Kidney epithelial cell (primary cell): ENCODE measurements at regions not wholly inside any gene's neighbourhood (a gene's known extent, or its start where the extent isn't known, plus 50 kb on each side); places are given as distances from the start of the nearest gene placed in this dataset.

Experiments
- DNase-seq: peaks from one replicate; pipeline ENCODE4 v3.0.0-alpha.2; 2010; ENCODE audit warnings: low read depth
- H3K27me3 ChIP-seq: 2 replicates; pipeline ENCODE4 v1.6.0; 2011; ENCODE audit warnings: low read length; ENCODE audit not compliant: control insufficient read depth, insufficient read depth
- H3K36me3 ChIP-seq: 2 replicates; pipeline ENCODE4 v1.5.1; 2011; ENCODE audit warnings: low read length; ENCODE audit not compliant: control insufficient read depth, insufficient read depth
- H3K4me3 ChIP-seq: 2 replicates; pipeline ENCODE4 v1.5.1; 2011; ENCODE audit warnings: low read depth, mild to moderate bottlenecking, control low read depth, low read length
- TF ChIP-seq, protein P1 (sequence below): IDR thresholded peaks from 2 replicates; pipeline ENCODE4 v1.5.1; 2011; ENCODE audit warnings: mild to moderate bottlenecking, moderate library complexity, low read length, control low read depth, inconsistent platforms; ENCODE audit not compliant: insufficient read depth, poor library complexity, severe bottlenecking

- Histone ChIP-seq H3K27me3 (no peaks in the 10 kb centered on the region), H3K4me3 (no peak overlapping the region), H3K36me3 (no peaks in the 10 kb centered on the region)
- no peak for DNase-seq
- TF ChIP-seq, protein P1, sequence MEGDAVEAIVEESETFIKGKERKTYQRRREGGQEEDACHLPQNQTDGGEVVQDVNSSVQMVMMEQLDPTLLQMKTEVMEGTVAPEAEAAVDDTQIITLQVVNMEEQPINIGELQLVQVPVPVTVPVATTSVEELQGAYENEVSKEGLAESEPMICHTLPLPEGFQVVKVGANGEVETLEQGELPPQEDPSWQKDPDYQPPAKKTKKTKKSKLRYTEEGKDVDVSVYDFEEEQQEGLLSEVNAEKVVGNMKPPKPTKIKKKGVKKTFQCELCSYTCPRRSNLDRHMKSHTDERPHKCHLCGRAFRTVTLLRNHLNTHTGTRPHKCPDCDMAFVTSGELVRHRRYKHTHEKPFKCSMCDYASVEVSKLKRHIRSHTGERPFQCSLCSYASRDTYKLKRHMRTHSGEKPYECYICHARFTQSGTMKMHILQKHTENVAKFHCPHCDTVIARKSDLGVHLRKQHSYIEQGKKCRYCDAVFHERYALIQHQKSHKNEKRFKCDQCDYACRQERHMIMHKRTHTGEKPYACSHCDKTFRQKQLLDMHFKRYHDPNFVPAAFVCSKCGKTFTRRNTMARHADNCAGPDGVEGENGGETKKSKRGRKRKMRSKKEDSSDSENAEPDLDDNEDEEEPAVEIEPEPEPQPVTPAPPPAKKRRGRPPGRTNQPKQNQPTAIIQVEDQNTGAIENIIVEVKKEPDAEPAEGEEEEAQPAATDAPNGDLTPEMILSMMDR, result no peak
Observed at GRCh38 chr2:236334122-236334876, 70.1 kb upstream of the ASB18 start.

- no peak for DNase-seq
- H3K27me3 ChIP-seq, result no peaks in the 10 kb centered on the region
- no peak overlapping the region for H3K4me3 ChIP-seq
- TF ChIP-seq, protein P1, result no peak
- H3K36me3 ChIP-seq, result no peaks in the 10 kb centered on the region
Observed at GRCh38 chr2:236335696-236336574, 71.7 kb upstream of the ASB18 start.

DNA sequence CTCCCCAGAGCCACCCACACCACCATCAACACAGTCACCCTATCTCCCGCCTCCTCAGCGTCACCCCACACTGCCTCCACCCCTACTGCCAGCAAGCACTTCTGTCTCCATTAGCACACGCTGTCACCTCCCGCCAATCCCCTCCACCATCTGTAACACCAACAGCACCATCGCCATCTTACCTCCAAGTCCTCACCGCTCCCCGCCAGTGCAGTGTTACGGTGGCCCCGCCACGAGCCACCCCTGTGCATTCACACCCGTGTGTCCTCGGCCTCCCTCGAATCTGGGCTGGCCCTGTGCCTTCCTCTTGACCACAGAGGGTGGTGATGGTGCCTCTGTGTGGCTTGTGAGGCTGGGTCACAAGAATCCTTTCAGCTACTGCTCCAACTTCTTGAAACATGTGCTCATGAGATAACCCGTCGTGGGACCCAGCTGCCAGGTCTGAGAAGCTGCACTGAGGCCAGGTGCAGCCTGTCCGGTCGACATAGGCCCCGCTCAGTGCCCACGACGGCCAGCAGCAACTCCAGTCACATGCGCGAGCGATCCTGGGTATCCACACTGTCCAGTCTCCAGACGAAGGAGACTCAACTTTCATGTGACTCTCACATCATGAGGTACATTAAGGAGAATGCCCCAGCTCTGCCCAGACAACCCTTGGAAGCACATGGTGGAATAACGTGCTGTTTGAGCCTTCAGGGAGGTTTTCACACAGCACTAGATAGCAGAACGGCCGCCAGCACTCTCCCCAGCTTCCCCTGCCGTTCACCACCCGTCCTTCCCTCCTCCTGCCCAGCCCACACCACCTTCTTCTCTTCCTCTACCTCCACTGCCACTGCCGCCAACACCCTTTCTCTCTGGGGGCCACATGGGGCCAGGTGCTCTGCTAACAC is 72.6 kb upstream of the ASB18 start:
- TF ChIP-seq, protein P1, result no peak
- no peaks in the 10 kb centered on the region for H3K27me3 ChIP-seq
- no peaks in the 10 kb centered on the region for H3K36me3 ChIP-seq
- H3K4me3 ChIP-seq, result no peak overlapping the region
- no peak for DNase-seq

DNA sequence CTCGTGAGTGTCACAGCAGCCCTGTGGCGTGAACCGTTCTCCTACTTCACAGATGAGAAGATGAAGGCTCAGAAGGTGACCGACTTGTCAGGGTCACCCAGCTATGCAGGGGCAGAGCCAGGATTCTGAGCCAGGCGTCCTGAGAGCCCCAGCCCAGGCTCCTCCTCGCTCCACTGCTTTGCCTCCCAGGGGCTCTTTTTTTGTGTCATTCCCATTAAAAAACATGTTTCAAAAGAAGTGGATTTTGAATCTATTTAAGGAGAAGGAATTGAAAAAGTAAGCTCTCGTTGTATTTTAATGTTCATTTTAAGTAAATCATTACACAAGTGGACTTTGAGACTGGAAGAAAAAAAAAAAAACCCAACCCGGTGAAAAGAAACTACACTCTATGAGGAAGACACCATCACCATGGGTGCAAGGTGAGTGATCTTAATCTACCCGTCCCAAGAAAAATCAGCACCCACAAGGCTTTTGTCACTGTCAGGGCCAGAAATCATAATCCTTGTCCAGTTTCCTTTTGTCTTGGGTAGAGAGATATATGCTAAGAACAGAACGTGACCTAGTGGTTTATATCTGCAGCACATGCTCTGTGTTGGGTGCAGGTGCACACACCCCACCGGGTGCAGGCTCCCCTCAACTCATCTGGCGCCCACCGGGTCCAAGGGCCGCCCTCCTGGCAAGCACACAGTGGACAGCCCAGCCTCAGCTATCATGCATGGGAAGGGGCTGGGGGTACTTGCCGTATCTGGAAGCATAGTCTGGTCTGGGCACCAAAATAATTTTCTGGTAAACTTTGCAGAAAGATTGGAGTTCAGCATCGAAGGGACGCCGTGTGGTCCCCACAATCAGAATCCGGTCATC is 73.5 kb upstream of the ASB18 start:
- no peak for DNase-seq
- H3K27me3 ChIP-seq, result no peaks in the 10 kb centered on the region
- TF ChIP-seq, protein P1, result no peak

More for the DNA sequence above, 73.5 kb upstream of the ASB18 start:
- Histone ChIP-seq H3K36me3 (no peaks in the 10 kb centered on the region), H3K4me3 (no peak overlapping the region)
